Skin epidermis (tissue), 12 donors: ENCODE measurements at regions not wholly inside any gene's neighbourhood (a gene's known extent, or its start where the extent isn't known, plus 50 kb on each side); places are given as distances from the start of the nearest gene placed in this dataset.
"Not testable (repeated sequence)": the region's sequence is repeated elsewhere in the genome, so short reads cannot be mapped to it uniquely, and the experiment has no call there.

Experiments
- H3K27ac ChIP-seq, 21 experiments: fragments of 200-600 bp; sonication (generic) in 11 of 21; one replicate each; pipeline ENCODE4 v1.5.0; 2020; ENCODE audit warnings: mild to moderate bottlenecking in 3 of 21, inconsistent platforms in 2 of 21, moderate library complexity in 2 of 21
- H3K4me3 ChIP-seq, 7 experiments: fragments of 200-600 bp; sonication (generic) in 2 of 7; one replicate each; pipeline ENCODE4 v1.5.0; 2020; ENCODE audit warnings: inconsistent platforms in 2 of 7, mild to moderate bottlenecking in 2 of 7, moderate library complexity in 1 of 7

DNA sequence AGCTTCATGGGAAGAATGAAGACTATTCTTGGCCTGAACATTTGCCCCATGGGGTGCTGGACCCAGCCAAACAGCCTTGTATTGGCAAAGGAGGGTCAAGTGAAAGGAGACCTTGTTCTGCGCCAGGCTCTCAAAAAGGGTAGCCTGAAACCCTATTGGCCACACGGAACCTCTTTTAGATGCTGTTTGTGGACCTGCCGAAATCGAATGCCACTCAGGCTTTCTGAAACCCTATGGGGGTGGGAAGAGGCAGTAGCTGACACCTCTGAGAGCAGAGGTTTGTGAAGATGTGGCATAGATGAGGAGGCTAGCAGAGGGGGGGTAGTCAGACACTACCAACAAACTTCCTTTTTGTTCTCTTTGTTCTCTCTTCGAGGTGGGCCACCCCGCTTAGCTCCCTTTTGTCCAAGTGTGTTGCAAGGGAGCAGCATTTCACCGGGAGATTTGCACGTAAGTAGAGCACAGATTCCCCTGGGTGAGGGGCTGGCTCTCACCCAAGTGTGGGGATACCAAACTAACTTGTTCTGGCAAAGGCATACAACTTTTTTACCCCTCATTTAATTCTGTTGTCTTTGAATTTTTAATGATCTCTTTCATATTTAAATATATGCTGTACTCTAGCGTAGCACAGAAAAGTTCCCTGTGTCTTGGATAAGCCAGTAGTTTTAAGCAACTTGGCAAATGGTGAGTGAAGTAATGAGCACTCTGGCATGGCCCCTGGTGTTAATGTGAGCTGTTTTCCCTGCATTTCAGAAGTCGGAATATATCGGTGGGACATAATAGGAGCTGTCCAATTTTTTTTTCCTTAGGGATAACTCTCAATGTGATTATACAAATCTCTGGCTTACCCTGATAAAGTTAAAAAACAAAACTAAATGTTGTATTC is 107.7 kb downstream of the SEPTIN7 start:
- Histone ChIP-seq H3K27ac (no peak overlapping the region), H3K4me3 (no peak overlapping the region)

DNA sequence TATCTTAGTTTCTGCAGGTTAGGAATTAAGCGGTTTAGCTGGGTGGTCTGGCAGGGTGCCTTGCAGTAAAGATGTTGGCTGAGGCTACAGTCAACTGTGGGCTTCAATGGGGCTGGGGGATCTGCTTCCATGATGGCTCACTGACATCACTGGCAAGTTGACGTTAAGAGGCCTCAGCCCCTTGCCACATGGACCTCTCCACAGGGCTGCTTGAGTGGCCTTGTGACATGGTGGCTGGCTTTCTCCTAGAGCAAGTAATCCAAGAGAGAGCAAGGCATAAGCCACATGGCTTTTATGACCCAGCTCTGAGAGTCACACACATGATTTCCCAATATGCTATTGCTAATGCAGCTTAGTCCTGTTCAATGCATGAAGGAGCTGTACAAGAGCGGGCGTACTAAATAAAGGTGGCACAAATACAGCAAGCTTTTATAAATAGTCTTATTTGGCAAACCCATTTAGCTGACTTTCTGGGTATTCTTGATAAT is 109.1 kb downstream of the SEPTIN7 start:
- H3K4me3 ChIP-seq: no peak overlapping the region
- H3K27ac ChIP-seq: no peak overlapping the region

- not testable (repeated sequence) for H3K4me3 ChIP-seq
Observed at GRCh38 chr7:35910621-35911020, 109.8 kb downstream of the SEPTIN7 start.

GRCh38 chr7:35913350-35913749 is 112.5 kb downstream of the SEPTIN7 start:
- H3K27ac ChIP-seq, H3K4me3 ChIP-seq: not testable (repeated sequence)

More at GRCh38 chr7:35910621-35911020, 109.8 kb downstream of the SEPTIN7 start:
- not testable (repeated sequence) for H3K27ac ChIP-seq

DNA sequence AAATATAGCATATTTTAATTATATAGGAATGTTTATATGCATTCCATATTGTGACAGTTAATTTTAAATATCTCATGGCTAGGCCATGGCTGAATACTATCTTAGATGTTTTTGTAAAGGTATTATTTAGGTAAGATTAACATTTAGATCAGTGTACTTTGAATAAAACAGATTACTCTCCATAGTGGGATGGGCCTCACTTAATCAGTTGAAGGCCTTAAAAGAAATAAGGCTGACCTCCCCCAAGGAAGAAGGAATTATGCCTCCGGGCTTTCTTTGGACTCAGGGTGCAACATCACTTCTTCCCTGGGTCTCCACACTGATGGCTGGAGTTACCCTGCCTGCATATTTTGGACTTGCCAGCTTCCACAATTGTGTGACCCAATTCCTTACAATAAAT is 113.4 kb downstream of the SEPTIN7 start:
- H3K4me3 ChIP-seq, H3K27ac ChIP-seq: not testable (repeated sequence)

DNA sequence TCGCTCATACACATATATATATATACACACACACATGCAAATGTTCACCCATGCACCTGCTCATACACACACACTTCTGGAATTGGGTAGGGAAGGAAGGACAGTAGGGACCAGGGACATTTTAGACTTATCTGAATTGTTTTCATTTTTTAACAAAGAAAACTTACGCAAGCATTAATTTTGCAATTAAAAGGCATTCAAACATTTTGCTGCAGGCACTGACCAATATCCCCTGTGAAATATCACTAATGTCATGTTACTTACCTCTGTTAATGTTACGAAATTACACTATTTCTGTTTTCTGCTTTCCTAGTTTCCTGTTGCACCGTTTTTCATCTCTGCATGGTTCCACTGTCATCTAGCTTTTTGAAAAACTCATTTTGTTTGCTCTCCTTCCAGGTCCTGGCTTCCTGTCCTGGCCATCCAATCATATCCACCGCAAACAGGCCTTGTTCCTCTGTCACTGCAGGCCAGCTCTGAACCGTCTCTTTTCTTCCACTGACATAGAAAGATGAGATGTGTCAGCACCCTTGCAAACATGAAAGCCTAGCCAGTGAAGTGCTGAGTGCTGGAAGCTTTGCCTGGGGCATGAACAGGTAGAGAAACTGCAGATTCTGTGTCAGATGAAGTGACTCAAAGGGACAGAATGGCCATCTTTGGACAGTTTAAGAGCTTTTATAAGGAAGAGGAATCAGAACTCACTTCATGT is 114.5 kb downstream of the SEPTIN7 start:
- not testable (repeated sequence) for H3K4me3 ChIP-seq, H3K27ac ChIP-seq

DNA sequence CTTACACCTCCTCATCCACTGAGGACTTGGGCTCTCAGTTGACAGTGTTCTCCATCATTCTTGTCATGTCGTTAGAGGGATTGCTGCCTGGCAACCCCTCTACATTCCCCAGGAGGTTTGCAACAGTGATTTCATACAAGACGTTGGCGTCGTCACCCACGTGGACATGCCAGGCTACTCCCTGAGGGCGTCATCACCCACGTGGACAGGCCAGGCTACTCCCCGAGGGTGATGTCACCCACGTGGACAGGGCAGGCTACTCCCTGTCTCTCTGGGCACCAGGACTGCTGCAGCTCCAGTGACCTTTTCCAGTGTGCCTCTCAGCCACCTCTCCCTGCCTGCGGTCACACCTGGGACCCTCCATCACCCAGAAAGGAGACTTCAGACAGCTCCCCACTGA is 117.4 kb downstream of the SEPTIN7 start:
- H3K4me3 ChIP-seq, H3K27ac ChIP-seq: not testable (repeated sequence)

- H3K27ac ChIP-seq, H3K4me3 ChIP-seq: not testable (repeated sequence)
Observed at GRCh38 chr7:35919607-35920006, 118.8 kb downstream of the SEPTIN7 start.

DNA sequence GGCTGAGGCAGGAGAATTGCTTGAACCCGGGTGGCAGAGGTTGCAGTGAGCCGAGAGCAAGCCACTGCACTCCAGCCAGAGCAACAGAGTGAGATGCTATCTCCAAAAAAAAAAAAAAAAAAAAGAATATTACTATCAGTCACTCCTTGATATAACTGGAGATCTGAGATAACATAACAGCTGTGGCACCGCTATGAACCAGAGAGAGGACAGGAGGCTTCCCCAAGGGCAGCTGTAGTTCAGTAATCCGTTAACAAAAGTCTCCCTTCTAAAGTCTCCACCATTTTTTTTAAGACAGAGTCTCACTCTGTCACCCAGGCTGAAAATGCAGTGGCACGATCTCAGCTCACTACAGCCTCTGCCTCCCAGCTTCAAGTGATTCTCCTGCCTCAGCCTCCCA is 120.5 kb downstream of the SEPTIN7 start:
- H3K27ac ChIP-seq, H3K4me3 ChIP-seq: not testable (repeated sequence)

DNA sequence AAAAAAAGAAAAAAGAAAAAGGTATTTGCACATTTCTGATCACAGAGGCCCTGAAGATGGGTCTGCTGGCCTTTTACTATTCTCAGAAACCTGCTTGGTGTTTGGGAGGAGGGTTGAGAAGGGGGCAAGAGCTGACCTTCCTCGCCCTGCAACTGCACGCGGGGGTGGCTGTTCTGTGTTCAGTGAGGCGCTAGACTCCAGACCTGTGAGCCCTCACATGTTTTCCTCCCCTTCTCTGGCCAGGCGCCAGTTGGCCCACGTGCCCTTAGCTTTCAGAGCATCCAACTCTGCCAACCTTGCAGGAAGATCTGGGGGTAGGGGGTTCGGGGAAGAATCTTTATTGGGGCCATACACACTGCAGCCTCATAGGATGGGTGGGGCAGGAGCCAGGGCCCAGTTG is 123.8 kb downstream of the SEPTIN7 start:
- not testable (repeated sequence) for H3K27ac ChIP-seq, H3K4me3 ChIP-seq

DNA sequence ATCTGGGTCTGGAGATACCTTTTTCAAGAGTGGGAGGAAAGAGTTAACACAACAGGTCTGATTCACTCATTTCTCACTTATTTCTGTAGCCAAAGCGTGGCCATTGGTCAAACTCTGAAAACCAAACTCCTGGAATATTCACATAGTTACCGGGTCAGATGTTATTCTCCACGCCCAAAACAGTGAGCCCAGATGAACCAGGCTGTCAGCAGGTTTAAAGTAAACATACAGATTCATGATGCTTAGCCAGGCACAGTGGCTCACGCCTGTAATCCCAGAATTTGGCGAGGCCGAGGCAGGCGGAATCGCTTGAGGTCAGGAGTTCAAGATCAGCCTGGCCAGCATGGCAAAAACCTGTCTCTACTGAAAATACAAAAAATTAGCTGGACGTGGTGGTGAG is 126.1 kb downstream of the SEPTIN7 start:
- H3K4me3 ChIP-seq, H3K27ac ChIP-seq: not testable (repeated sequence)

- H3K4me3 ChIP-seq, H3K27ac ChIP-seq: not testable (repeated sequence)
Observed at GRCh38 chr7:35931134-35931533, 130.3 kb downstream of the SEPTIN7 start.

DNA sequence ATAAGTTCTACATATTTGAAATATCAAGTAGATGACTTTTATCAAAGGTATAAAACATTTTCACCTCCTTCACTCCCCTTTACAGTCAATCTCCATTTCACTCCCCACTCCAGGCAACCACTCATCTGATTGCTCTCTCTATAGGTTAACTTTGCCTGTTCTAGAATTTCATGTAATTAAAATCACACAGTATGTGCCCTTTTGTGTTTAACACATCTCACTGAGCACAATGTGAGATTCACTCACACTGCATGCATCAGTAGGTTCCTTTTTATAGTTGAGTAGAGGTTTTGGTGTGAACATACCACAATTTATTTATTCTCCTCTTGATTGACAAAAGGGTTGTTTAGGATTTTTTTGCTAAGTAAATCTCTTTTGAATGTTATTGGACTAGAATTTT is 130.7 kb downstream of the SEPTIN7 start:
- not testable (repeated sequence) for H3K27ac ChIP-seq, H3K4me3 ChIP-seq

DNA sequence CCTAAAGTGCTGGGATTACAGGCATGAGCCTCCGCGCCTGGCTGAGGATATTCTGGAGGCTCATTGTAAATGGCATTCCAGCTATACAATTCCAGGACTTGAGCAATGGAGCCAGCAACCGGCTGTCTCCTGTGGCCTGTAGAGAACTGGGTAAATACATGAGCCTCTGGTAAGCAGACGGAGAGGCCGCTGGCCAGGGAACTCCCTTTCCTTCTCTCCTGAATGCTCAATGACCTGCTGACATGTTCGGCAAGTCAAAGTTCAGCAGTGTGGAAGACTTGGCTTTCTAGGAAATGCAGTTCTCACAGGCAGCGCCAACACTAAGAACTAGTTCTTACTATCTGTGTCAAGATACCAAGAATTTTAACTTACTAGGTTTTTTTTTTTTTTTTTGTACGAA is 139.8 kb downstream of the SEPTIN7 start:
- not testable (repeated sequence) for H3K27ac ChIP-seq, H3K4me3 ChIP-seq

DNA sequence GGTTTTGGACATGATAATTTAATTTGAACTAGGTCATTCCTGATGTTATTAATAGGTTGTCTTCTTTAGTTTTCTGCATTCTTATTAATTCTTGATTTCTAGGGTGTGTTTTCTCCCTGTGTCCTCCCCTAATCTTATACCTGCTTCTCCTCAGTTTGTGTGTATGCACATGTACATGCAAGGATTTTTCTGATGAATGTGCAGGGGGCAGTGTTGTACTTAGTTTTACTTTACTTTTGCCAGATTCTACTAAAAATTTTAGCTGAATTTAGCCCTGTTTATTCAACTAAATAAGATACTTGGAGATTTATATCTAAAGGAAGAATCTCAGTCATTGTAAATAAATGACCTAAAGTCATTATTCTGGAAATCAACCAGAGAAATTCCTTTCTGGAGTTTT is 144.8 kb downstream of the SEPTIN7 start:
- not testable (repeated sequence) for H3K4me3 ChIP-seq, H3K27ac ChIP-seq

DNA sequence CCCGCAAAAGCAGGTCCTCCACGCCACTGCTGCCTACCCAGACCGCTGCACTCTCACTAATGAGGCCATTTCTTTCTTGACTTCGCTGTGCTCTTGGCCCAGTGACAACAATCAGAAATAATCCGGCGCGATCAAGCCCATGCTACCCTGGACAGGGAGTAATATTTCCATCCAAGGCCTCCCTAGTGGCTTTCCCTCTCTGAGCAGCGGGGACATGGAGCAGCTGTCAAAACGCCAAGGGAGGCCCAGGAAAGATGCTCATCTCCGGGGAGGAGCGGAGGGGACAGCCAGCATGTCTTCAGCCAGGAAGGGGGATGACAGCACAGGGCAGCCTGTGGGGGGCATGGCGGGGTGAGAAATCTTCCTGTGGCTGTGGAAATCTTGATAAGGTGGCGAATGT is 154.9 kb downstream of the SEPTIN7 start:
- H3K27ac ChIP-seq, H3K4me3 ChIP-seq: not testable (repeated sequence)

- H3K4me3 ChIP-seq, H3K27ac ChIP-seq: not testable (repeated sequence)
Observed at GRCh38 chr7:35956988-35957387, 156.1 kb downstream of the SEPTIN7 start.

- not testable (repeated sequence) for H3K27ac ChIP-seq, H3K4me3 ChIP-seq
Observed at GRCh38 chr7:35961260-35961659, 160.4 kb downstream of the SEPTIN7 start.

- not testable (repeated sequence) for H3K27ac ChIP-seq, H3K4me3 ChIP-seq
Observed at GRCh38 chr7:35962607-35963006, 161.8 kb downstream of the SEPTIN7 start.

GRCh38 chr7:35967366-35968139 is 166.7 kb downstream of the SEPTIN7 start:
- Histone ChIP-seq H3K4me3 (no peak overlapping the region), H3K27ac (no peak overlapping the region)
